NCI-H146 (cell line): ENCODE measurements at regions not wholly inside any gene's neighbourhood (a gene's known extent, or its start where the extent isn't known, plus 50 kb on each side); places are given as distances from the start of the nearest gene placed in this dataset.

Source experiments
- DNase-seq: peaks from one replicate; lab custom pipeline; 2025; lab: John Stamatoyannopoulos, UW

DNA sequence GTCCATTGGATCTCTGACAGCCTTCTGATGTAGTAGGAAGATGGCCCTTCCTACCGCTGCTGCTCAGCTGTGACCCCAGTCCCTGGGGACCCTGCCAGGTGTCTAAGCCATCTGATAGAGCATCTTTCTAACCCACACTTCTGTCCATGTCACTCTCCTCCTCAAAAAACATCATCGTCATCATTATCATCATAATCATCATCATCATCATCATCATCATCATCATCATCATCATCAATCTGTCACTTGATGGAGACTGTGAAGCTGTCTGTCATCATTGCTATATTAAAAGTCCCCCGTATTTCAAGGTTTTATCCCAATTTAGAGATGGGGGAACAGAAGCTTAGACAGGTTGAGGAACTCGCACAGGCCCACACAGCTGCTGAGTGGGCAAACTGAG lies 75.1 kb upstream of the SLC6A11 start:
- no peak for DNase-seq

DNA sequence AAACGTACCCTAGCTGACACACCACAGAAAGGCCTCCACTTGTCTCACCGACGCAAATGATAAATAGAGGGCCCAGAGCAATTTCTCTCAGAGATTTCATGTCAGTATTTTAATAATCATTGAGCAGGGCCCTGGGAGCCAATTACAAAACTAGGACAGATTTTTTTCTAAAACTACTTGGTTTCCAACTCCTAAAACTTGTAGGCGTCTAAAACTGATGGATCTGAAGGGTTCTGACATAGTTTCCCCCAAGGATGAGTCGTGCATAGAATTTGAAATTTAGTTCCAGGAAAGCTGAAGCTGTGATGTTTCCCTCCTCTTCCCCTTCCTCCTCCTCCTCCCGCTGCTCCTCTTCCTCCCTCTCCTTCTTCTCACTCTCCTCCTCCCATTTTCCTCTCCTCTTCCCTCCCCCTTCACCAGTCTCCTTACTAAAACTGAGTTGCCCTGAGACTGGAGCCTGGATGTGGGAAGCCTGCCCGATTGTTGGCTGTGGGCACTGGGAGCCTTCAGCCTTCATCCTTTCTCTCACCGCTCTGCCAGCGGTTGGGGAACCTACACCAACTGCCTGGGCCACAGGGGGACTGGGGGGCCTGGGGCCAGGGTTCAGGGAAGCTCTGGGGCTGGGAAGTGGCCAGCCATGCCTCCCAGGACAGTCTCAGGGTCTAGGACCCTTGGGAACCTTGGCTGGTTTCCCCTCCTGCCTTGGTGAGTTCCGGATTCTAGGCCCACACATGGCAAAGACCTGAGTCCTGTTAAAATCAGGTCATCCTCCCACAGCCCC lies 73.9 kb upstream of the SLC6A11 start:
- no peak for DNase-seq

DNA sequence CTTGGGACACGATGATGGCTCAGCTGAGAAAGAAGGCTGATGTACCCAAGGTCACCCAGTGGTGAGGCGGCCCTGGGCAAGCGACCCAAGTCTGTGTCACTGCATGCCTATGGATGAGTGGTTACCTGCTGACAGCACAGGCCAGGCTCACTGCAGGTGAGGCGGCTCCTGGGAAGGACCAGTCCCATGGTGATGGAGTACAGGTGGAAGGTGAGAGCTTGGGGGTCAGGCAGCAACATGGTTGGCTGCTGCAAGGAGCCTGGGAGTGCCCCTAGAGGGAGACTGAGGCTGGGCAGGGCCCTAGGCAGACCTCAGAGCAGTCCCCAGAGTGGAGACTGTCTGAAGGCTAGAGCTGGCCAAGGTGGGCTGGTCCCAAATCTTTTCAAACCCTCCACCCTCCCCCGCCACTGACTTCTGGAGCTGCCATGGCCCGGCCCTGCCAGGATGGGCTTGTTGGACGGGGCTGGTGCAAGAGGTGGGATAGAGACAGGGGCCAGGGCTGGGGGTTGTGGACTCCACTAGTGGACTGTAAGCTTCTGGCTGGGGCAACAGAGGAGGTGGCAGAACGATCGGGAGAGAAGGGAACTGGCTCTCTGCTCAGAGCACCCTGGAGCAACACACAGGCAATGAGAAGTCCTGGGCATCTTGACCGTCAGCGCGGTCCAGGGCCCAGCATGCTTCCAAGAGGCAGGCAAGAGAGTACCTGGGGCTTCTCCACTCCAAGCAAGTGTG lies 72.5 kb upstream of the SLC6A11 start:
- no peak for DNase-seq

DNA sequence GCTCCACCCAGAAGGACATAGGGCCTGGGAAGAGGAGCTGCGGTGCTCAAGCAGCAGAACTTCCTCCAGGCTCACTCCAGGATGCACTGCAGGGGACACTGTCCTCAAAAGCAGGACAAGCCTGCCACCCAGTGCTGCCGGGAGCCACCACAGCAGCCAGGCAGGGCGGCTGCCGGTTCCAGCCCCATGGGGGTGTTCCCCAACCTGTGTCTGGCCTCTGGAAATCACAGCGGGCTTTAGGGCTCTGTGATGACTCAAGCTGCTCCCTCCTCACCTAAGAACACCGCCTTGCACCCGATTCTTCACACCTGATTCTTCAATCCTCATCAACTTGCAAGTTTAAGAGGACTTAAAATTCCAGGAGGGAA lies 71.9 kb upstream of the SLC6A11 start:
- peak; percentile 1 for DNase-seq

DNA sequence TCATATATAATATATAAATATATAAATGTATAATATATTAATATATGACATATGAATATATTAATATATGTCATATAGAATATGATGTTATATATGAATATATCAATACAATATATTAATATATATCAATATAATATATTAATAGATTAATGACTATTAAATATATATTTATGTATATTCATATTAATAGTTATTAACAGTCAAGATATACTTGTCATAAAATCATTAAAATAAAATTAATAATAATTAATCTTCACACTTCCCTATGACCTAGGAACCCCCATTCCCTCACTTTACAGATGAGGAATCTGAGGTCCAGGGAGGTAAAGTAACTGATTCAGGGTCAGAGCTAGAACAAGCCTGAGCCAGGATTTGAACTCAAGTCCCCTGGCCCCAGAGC lies 70.6 kb upstream of the SLC6A11 start:
- DNase-seq = no peak

DNA sequence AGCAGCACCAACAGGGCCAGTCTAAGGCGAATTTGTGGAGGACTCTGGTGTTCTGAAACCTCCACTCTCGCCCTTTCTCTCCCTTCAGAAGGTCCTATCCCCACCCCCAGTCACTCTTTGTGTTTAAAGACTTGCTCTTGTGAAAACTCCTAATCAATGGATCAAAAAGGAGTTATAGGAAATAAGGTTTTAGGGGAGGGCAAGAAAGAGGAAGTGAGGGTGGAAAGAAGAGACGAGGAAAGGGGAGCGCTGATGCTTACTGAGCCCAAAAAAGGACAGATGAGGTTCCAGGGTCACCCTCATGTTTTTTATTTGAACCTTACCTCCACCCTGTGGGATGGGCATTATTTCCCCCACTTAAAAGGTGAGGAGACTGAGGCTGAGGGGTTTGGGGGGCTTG lies 70.0 kb upstream of the SLC6A11 start:
- no peak for DNase-seq

DNA sequence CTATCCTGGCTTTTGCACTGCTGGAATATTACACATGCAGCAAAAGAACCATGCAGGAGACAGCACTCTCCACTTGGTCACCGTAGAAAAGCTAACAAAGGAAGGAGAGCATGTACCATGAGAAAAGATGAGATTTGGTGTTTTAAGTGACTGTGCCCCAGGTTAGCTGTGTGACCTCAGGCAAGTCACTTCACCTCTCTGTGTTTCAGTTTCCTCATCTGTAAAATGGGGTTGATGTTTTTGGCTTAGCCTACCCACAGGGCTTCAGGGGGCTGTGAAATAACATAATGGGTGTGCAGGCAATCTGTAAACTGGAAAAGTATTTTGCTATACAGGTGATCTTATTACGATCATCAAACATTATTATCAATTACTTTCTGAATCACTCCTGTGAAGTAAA lies 69.3 kb upstream of the SLC6A11 start:
- DNase-seq = no peak

DNA sequence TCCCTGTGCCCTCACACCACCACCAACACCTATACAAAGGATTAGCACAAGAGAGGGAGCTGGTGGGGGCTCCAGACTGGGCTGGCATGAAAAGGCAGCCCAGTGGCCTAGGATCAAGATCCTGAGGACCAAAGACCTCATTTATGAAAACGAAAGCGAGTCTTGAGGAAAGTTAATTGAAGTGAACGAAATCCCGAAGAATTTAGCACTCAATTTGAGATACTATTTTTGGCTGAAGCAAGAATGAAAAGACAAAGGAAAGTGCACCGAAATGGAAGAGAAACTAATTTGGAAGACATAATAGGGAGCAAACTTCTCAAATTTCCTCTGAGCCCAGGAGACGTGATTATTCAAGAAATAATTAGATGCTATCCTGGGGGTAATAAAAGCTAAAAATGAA lies 68.7 kb upstream of the SLC6A11 start:
- DNase-seq = no peak

DNA sequence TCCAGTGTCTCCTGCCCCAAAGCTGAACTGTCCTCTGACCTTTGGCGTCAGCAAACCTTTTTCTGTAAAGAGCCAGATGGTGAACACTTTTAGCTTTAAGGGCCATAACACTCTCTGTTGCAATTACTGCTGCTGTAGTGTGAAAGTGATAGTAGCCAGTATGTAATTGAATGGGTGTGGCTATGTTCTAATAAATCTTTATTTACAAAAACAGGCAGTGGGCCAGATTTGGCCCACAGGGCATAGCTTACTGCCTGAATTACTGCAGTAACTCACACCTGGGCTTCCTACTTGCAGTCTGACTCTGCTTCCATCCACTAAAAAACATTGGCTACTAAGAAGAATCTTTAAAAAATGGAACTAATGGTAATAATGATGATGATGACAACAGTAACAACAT lies 68.0 kb upstream of the SLC6A11 start:
- no peak for DNase-seq

DNA sequence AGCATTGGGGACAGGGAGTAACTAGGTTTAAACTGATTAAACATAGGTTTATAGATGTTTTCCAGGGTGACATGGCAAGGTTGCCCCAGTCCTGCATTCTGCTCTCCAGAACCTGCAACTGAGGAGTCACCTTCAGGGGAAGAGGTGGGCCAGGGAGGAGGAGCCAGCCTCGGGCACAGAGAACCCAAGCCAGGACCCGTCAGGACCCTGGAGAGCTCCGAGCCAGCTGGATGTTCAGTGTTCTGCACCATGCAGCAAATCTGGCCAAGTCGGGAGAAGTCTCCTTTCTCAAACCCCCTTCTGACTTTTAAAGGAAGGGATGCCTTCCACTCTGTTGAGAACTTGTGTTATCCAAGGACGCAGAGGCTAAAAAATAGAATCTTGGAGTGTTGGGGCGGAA lies 62.1 kb upstream of the SLC6A11 start:
- no peak for DNase-seq

DNA sequence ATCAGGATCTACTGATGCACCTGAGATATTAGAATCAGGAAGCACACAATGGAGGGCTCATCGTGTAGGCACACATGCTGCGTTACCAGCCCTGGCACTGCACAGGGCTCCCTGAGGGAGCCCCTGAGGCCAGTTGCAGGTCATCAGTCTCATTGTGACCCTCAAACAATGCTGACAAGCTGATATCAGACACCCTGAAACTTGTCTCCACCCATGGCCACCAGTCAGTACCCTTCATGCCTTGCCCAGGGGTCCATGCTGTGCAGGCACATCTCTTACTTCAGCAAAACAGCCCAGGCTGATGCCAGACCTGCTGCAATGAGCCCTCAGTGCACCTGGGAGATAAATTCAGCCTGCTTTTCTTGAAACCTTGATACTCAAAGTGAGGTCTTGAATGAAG lies 59.5 kb upstream of the SLC6A11 start:
- no peak for DNase-seq

DNA sequence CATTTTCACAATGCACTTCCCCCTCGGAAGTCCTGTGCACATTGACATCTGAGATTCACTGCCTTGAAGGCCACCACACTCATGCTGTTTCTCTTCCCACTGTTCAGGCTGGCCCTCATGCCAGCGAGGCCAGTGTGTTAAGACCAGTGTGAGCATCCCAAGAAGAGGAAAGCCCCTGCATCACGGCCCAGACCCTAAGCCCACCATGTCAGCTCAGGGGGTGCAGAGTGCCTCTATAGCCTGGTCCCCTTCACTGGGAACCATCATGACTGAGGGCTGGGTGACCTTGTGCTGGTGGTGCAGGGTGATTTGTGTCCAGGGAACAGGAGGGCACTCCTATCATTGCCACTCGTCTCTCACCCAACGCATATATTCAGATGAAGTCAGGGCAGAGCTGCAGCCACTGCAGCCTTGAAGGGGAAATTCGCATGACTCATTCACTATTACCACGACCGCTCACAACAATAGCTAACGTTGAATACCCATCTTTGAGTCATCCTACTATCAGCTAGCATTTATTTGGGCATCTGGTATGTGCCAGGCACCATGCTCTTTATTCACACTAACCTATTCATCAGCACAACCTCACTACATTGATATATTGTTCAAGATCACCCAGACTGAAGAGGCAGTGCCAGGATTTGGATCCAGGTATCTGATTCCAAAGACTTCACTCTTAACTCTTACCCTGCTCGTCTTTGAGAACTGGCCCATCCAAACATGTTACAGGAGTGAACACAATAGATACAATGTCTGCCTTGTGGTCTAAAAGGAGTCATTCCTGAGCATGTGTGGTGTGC lies 58.8 kb upstream of the SLC6A11 start:
- no peak for DNase-seq

DNA sequence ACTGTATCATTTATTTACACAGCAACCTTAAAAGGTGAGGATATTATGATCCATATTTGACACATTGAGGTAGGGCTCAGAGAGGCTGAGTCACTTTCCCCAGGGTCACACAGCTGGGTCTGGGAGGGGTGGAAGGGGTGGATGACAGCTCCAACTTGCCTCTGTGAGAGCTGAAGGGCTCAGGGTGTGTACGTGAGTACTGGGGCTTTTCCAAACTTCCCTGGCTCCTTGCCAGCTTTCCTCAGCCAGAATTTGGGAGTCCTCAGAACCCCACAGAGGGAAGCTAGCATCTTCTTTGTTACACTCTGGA lies 58.3 kb upstream of the SLC6A11 start:
- DNase-seq = no peak

DNA sequence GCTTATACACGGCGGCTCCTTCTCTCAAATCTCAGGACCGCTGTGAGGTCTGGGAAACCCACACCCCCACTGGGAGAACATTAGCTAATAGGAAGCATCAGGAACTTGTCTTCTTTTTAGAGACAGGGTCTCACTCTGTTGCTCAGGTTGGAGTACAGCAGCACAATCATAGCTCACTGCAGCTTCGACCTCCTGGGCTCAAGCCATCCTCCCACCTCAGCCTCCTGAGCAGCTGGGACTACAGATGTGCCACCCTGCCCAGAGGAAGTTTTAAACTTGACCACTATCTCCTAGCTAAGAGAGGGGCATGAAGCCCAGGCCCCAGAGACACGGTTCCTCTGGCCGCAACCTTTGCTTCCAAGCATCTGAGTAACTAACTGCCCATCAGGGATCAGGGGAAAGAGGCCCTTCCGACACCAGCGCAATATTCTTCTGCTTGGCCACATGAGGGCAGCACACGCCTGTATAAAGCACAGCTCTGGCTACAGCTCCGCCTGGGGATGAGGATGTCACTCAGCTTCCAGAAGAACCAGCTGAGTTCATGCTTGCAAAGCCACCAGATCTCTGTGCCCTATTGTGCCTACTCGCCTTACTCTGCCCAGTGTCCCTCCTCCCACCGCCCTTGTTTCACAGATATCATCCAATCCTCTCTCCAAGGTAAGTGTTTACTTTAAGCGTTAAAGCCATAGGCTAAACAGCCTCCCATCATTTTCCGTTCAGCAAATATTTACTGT lies 57.6 kb upstream of the SLC6A11 start:
- peak; percentile 32 for DNase-seq

DNA sequence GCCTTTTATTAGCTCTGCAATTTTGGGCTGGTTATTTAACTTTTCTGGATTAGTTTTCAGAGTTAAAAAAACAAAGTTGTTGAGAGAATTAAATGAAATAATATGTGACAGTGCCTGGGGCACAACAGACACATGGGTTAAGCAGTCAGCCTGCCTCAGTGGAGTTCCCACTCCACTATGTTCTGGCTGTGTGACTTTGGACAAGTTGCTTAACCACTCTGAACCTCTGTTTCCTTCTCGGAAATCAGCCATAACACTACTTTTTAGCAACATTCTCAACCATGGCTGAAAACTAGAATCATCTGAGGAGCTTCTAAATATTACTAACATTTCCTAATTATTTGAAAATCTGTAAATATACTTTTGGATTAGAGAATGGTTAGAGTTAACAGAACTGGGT lies 56.5 kb upstream of the SLC6A11 start:
- DNase-seq = no peak

DNA sequence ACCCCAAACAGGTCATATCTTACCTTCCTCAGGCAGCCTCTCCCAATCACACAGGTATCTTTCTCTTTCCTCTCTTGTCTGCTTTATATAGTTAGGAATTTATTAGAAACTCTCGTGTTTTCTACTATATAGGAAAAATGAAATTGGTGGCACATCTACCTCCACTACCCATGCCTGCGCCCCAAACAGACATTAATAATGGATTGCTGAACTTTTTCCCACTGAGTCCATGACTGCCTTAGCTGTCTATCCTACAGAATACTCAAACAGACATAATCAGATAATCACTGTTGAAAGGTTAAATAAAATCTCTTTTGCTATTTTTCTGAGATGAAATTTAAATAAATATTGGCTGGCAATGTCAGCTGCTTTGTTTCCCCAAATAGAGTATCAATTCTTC lies 55.8 kb upstream of the SLC6A11 start:
- no peak for DNase-seq

DNA sequence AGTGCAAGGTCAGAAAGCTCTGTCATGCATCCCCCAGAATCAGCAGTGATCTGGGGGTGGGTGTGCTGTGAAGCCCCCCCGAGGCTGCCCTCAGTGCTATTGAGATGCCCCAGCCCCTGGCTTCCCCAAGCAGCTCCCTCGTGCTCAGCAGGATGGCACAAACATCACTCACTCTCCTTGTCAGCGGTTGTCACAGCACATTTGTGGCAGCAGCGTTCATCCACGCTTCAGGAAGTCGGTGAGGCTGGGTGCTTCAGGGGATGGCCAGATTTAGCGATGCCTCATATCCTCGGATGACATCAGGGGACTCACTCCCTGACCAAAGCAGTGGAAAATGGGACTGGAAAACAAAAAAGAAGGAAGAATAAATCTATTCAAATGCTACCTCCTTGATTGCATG lies 54.4 kb upstream of the SLC6A11 start:
- DNase-seq = no peak

DNA sequence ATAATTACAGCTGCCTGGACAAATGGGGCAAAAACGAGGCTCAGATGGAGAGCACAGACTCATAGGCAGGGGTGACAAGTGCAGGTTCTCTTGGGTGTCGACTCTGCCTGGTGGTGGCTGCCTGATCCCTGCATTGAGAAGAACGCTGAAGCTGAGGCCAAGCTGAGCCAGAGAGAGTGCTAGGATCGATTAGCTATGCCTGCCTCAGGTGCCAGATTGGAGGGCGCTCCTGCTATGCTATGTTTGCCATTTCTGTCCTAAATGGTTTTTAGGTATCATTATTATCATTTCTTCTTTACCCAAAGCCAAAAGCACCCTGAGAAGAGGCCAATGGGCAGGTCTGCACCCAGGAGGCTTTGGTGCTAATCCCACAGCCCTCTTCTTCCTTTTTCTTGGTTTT lies 53.9 kb upstream of the SLC6A11 start:
- no peak for DNase-seq

DNA sequence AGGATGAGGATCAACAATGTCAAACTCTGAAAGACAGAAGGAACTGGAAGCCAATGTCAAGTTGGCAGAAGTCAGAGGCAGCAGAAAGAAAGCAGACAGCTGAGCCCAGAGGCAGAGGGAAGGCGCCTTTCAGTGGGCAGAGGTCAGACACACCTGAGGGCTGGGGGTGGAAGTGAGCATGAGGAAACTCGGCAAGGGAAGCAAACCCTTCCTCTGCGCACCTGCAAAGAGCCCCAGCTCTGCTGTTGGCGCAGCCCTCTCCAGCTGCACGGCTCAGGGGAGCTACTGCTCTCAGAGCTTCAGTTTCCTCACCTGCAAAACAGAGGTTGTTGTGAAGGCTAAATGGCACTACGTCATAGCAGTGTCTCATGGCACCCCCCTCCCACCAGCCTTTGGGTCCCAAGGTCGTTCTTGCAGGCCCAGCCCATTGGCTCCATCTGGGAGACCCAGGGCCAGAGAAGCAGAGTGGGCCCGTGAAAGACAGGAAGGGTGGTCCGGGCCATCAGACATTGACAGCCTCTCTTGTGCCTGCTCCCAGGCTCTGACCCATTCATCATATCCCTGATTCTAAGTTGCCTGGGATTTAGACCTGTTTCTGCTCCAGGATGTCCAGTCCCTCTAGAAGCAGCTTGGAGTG lies 53.3 kb upstream of the SLC6A11 start:
- no peak for DNase-seq

DNA sequence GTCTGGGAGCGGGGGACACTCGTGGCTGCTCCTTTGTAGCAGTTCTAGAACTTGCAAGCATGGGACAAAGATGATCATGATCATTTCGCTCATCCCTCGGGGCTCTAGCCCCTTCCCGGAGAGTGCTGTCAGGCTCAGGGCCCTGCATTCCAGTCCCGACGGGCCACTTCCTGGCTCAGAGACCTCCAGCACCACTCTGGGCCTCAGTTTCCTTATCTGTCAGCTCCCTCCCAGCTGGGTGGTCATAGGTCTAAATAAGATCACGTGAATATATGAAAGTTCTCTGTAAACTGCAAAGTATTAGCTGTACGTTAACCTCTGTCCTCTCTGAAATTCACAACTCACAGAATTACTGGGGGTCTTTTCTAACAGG lies 52.8 kb upstream of the SLC6A11 start:
- DNase-seq = no peak

DNA sequence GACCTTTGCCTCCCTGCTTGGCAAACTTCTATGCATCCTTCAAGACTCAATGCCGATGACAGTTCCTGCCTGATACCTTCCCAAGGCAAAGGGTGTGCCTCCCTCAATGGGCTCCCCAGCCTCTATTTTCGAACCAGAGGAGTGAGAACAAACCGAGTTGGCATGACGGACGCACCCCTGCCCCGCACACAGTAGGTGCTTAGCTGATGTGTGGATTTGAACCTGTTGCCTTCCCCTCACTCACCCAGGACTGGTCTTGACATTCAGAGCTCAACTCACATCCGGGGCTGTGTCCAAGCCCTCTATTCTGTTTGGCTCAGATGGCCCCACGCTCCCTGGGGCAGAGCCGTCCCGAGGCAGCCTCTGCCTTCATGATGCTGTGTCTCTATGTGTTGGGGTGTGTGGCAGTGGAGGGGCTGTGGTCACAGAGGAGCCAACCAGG lies 52.2 kb upstream of the SLC6A11 start:
- DNase-seq = no peak
